GM12878 (cell line): ENCODE measurements at regions not wholly inside any gene's neighbourhood (a gene's known extent, or its start where the extent isn't known, plus 50 kb on each side); places are given as distances from the start of the nearest gene placed in this dataset.
A peak's percentile ranks its signal among the peaks of the same experiment; 100 is the strongest.

Experiments used
- BACH1 ChIP-seq: fragments of 450-650 bp; IDR thresholded peaks from 2 replicates; pipeline ENCODE4 v1.6.1; 2017; ENCODE audit warnings: mild to moderate bottlenecking, borderline replicate concordance
- BCL11A ChIP-seq: IDR thresholded peaks from 2 replicates; pipeline ENCODE4 v1.6.1; 2011; ENCODE audit warnings: low read depth, low read length
- BHLHE40 ChIP-seq, 2 experiments: fragments of 450-650 bp in 1 of 2; IDR thresholded peaks; 2 replicates each; pipeline ENCODE4 v1.6.1; 2011 to 2017; ENCODE audit warnings: low read depth in 2 of 2, borderline replicate concordance in 1 of 2, improper control_type of control experiment in 1 of 2, low read length in 1 of 2, mild to moderate bottlenecking in 1 of 2
- CEBPB ChIP-seq, 2 experiments: fragments of 150-350 bp in 1 of 2; IDR thresholded peaks; 2 replicates each; pipeline ENCODE4 v1.6.1; 2012 to 2014; ENCODE audit warnings: low read depth in 2 of 2, low read length in 2 of 2, borderline replicate concordance in 1 of 2, inconsistent platforms in 1 of 2
- CHD4 ChIP-seq: fragments of 200-600 bp; sonication (generic); IDR thresholded peaks from 2 replicates; pipeline ENCODE4 v1.6.1; 2016; ENCODE audit warnings: mild to moderate bottlenecking
- EED ChIP-seq: sonication (generic); IDR thresholded peaks from 2 replicates; pipeline ENCODE4 v1.6.1; 2016; ENCODE audit warnings: antibody characterized with exemption, low read depth
- EP300 ChIP-seq, 2 experiments: fragments of 150-350 bp in 1 of 2; IDR thresholded peaks; 2 replicates each; pipeline ENCODE4 v1.6.1; 2011 to 2012; ENCODE audit warnings: low read depth in 2 of 2, low read length in 2 of 2, borderline replicate concordance in 1 of 2, improper control_type of control experiment in 1 of 2, inconsistent platforms in 1 of 2; ENCODE audit not compliant: control insufficient read depth in 1 of 2
- GATAD2B ChIP-seq: fragments of 450-650 bp; conservative IDR thresholded peaks from 2 replicates; pipeline ENCODE4 v1.6.1; 2017; ENCODE audit warnings: low read depth, mild to moderate bottlenecking, moderate library complexity
- HDAC2 ChIP-seq: fragments of 200-600 bp; sonication (generic); IDR thresholded peaks from 2 replicates; pipeline ENCODE4 v1.6.1; 2017
- LARP7 ChIP-seq: fragments of 450-650 bp; IDR thresholded peaks from 2 replicates; pipeline ENCODE4 v1.6.1; 2017; ENCODE audit warnings: mild to moderate bottlenecking
- MTA3 ChIP-seq: IDR thresholded peaks from 2 replicates; pipeline ENCODE4 v1.6.1; 2012; ENCODE audit warnings: low read length, inconsistent platforms, borderline replicate concordance
- NR2F1 ChIP-seq: fragments of 450-650 bp; conservative IDR thresholded peaks from 2 replicates; pipeline ENCODE4 v1.6.1; 2017; ENCODE audit warnings: mild to moderate bottlenecking
- PML ChIP-seq: IDR thresholded peaks from 2 replicates; pipeline ENCODE4 v1.6.1; 2012; ENCODE audit warnings: low read length, inconsistent platforms
- POLR2A ChIP-seq: IDR thresholded peaks from 2 replicates; pipeline ENCODE4 v1.6.1; 2011; ENCODE audit warnings: low read depth, mild to moderate bottlenecking, low read length
- POLR2AphosphoS2 ChIP-seq: IDR thresholded peaks from 2 replicates; pipeline ENCODE4 v1.6.1; 2011; ENCODE audit warnings: low read depth, mild to moderate bottlenecking, low read length, improper control_type of control experiment, moderate library complexity
- RBBP5 ChIP-seq: fragments of 200-600 bp; sonication (generic); conservative IDR thresholded peaks from 2 replicates; pipeline ENCODE4 v1.6.1; 2016
- RELA ChIP-seq: fragments of 450-650 bp; IDR thresholded peaks from 2 replicates; pipeline ENCODE4 v1.8.0; 2014; ENCODE audit warnings: borderline replicate concordance; ENCODE audit not compliant: partially characterized antibody
- RUNX3 ChIP-seq: IDR thresholded peaks from 2 replicates; pipeline ENCODE4 v1.6.1; 2012; ENCODE audit warnings: low read length, inconsistent platforms
- SIN3A ChIP-seq: IDR thresholded peaks from 2 replicates; pipeline ENCODE4 v1.6.1; 2012; ENCODE audit warnings: low read depth, low read length, improper control_type of control experiment
- SIX5 ChIP-seq: IDR thresholded peaks from 2 replicates; pipeline ENCODE4 v1.6.1; 2011; ENCODE audit warnings: mild to moderate bottlenecking, low read depth, low read length, moderate library complexity; ENCODE audit not compliant: severe bottlenecking
- SRF ChIP-seq, 2 experiments: IDR thresholded peaks; 2 replicates each; pipeline ENCODE4 v1.6.1; 2011; ENCODE audit warnings: low read depth in 2 of 2, low read length in 2 of 2, mild to moderate bottlenecking in 1 of 2, moderate library complexity in 1 of 2
- SUZ12 ChIP-seq: fragments of 200-600 bp; sonication (generic); IDR thresholded peaks from one replicate; pipeline ENCODE4 v1.6.1; 2018; ENCODE audit warnings: antibody characterized with exemption, mild to moderate bottlenecking; ENCODE audit not compliant: unreplicated experiment
- TAF1 ChIP-seq: IDR thresholded peaks from 2 replicates; pipeline ENCODE4 v1.6.1; 2011; ENCODE audit warnings: mild to moderate bottlenecking, low read depth, low read length, borderline replicate concordance
- TARDBP ChIP-seq: IDR thresholded peaks from 2 replicates; pipeline ENCODE4 v1.6.1; 2016; ENCODE audit warnings: borderline replicate concordance
- ZBED1 ChIP-seq: IDR thresholded peaks from 2 replicates; pipeline ENCODE4 v1.6.1; 2016; ENCODE audit warnings: borderline replicate concordance
- ZNF207 ChIP-seq: fragments of 450-650 bp; IDR thresholded peaks from 2 replicates; pipeline ENCODE4 v1.6.1; 2014; ENCODE audit warnings: antibody characterized with exemption, mild to moderate bottlenecking, borderline replicate concordance
- ZNF217 ChIP-seq: fragments of 450-650 bp; IDR thresholded peaks from 2 replicates; pipeline ENCODE4 v1.6.1; 2017; ENCODE audit warnings: antibody characterized with exemption, mild to moderate bottlenecking
- ZNF24 ChIP-seq: fragments of 450-650 bp; IDR thresholded peaks from 2 replicates; pipeline ENCODE4 v1.6.1; 2017; ENCODE audit warnings: antibody characterized with exemption, mild to moderate bottlenecking
- TF ChIP-seq, protein P1 (sequence below): IDR thresholded peaks from 2 replicates; pipeline ENCODE4 v1.6.1; 2011; ENCODE audit warnings: mild to moderate bottlenecking, low read depth, low read length, moderate library complexity; ENCODE audit not compliant: insufficient replicate concordance
- TF ChIP-seq, protein P2 (sequence below): IDR thresholded peaks from 2 replicates; pipeline ENCODE4 v1.6.1; 2011; ENCODE audit warnings: borderline replicate concordance, low read depth, mild to moderate bottlenecking, moderate library complexity, mixed read lengths, low read length; ENCODE audit not compliant: insufficient read depth; ENCODE audit errors: extremely low read length
- TF ChIP-seq, protein P3 (sequence below): fragments of 450-650 bp; IDR thresholded peaks from 2 replicates; pipeline ENCODE4 v1.6.1; 2014; ENCODE audit warnings: mild to moderate bottlenecking

DNA sequence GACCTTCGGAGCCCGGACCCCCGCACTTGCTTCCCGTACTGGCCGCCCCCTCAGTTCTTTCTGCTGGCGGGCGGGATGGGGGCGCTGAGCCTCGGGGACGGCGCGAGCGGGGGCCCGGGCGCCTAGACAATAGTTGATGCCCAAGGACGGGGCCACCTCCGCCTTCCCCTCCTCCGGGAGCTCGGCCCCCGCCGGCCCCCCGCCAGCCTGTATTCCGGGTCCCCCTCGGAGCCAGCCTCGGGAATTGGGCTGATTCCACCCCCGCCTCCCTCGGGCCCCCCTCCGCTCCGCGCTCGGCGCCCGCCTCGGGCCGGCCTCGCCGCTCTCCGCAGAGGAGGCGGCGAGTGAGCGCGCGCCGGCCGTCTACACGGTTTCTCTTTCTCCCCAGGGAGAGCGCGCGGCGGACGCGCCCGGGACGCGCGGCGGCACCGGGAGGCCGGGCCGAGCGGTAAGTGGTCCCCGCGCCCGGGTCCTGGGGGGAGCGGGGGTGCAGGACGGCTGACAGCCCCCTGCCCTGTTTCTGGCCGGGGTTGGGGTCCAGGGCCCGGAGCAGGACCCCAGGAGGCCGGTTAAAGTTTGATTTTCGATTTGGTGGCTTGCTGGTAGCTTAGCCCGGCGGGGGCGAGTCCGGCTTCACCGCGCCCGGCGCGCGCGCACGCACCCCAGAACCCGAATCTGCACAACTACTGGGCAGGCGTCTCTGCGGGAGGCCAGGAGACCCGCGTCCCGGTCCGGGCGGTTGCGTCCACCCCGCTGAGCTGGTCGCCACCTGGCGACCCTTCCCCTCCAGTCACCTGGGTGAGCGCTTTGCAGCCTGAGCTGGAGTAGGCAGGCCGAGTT, 413.7 kb downstream of the PCNX1 start (continued):
- TF ChIP-seq LARP7, result peak; percentile 70
- no peak for TF ChIP-seq CEBPB (IDR thresholded peaks at IDR 0.05; ENCODE audit: borderline replicate concordance in 1 of 2, low read depth in 2 of 2, low read length in 2 of 2)
- TF ChIP-seq ZBED1, result no peak
- TF ChIP-seq BACH1, result peak; percentile 48; the same call in 1 of the 2 replicates
- TF ChIP-seq RELA, result no peak
- TF ChIP-seq, protein P1, sequence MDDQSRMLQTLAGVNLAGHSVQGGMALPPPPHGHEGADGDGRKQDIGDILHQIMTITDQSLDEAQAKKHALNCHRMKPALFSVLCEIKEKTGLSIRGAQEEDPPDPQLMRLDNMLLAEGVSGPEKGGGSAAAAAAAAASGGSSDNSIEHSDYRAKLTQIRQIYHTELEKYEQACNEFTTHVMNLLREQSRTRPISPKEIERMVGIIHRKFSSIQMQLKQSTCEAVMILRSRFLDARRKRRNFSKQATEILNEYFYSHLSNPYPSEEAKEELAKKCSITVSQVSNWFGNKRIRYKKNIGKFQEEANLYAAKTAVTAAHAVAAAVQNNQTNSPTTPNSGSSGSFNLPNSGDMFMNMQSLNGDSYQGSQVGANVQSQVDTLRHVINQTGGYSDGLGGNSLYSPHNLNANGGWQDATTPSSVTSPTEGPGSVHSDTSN, result no peak
- TF ChIP-seq SIN3A, result peak; percentile 66; the same call in 1 of the 2 replicates
- peak; percentile 23; the same call in 1 of the 2 replicates for TF ChIP-seq NR2F1
- no peak for TF ChIP-seq EP300 (IDR thresholded peaks at IDR 0.05; ENCODE audit: borderline replicate concordance in 1 of 2, control insufficient read depth in 1 of 2, low read depth in 2 of 2, low read length in 2 of 2)
- no peak for TF ChIP-seq EED
- peak; percentile 52 for TF ChIP-seq POLR2A
- no peak for TF ChIP-seq SIX5
- no peak for TF ChIP-seq RUNX3
- no peak; the same call in 1 of the 2 replicates for TF ChIP-seq HDAC2
- TF ChIP-seq PML, result no peak; the same call in 1 of the 2 replicates
- TF ChIP-seq MTA3, result no peak
- peak; percentile 69; the same call in 1 of the 2 replicates for TF ChIP-seq ZNF24
- peak; percentile 31; the same call in 1 of the 2 replicates for TF ChIP-seq TAF1
- TF ChIP-seq POLR2AphosphoS2, result no peak; the same call in 1 of the 2 replicates
- TF ChIP-seq, protein P2, sequence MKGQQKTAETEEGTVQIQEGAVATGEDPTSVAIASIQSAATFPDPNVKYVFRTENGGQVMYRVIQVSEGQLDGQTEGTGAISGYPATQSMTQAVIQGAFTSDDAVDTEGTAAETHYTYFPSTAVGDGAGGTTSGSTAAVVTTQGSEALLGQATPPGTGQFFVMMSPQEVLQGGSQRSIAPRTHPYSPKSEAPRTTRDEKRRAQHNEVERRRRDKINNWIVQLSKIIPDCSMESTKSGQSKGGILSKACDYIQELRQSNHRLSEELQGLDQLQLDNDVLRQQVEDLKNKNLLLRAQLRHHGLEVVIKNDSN, result no peak
- TF ChIP-seq ZNF207, result no peak
- TF ChIP-seq ZNF217, result 0 out of 2 replicates have a peak, but pooled peaks have one; percentile 34
- no peak for TF ChIP-seq SRF (IDR thresholded peaks at IDR 0.05; ENCODE audit: low read depth in 2 of 2, low read length in 2 of 2)
- no peak for TF ChIP-seq BCL11A
- TF ChIP-seq RBBP5, result no peak; the same call in 1 of the 2 replicates
- TF ChIP-seq TARDBP, result no peak
- 0 out of 2 replicates have a peak, but pooled peaks have one; percentile 70 for TF ChIP-seq GATAD2B
- TF ChIP-seq, protein P3, sequence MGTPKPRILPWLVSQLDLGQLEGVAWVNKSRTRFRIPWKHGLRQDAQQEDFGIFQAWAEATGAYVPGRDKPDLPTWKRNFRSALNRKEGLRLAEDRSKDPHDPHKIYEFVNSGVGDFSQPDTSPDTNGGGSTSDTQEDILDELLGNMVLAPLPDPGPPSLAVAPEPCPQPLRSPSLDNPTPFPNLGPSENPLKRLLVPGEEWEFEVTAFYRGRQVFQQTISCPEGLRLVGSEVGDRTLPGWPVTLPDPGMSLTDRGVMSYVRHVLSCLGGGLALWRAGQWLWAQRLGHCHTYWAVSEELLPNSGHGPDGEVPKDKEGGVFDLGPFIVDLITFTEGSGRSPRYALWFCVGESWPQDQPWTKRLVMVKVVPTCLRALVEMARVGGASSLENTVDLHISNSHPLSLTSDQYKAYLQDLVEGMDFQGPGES, result no peak
- no peak for TF ChIP-seq SUZ12
- peak in 1 of 2 experiments; percentile 34; a peak in 1 of 4 replicates for TF ChIP-seq BHLHE40 (IDR thresholded peaks at IDR 0.05; ENCODE audit: borderline replicate concordance in 1 of 2, low read depth in 2 of 2, low read length in 1 of 2)
- no peak for TF ChIP-seq CHD4
